Neural cell (in vitro differentiated cells): ENCODE measurements at regions not wholly inside any gene's neighbourhood (a gene's known extent, or its start where the extent isn't known, plus 50 kb on each side); places are given as distances from the start of the nearest gene placed in this dataset.

Source experiments
- CTCF ChIP-seq: fragments of 450-650 bp; IDR thresholded peaks from 2 replicates; pipeline ENCODE4 v1.5.1; 2014; ENCODE audit warnings: antibody characterized with exemption, mild to moderate bottlenecking, moderate library complexity; ENCODE audit not compliant: poor library complexity, severe bottlenecking
- TAF1 ChIP-seq: IDR thresholded peaks from 2 replicates; pipeline ENCODE4 v1.6.1; 2012; ENCODE audit warnings: low read depth

GRCh38 chr19:32256341-32256975 is 89.0 kb upstream of the ZNF507 start:
- no peak for TF ChIP-seq CTCF
- no peak for TF ChIP-seq TAF1
